Fibroblast of mammary gland (primary cell): ENCODE measurements at regions not wholly inside any gene's neighbourhood (a gene's known extent, or its start where the extent isn't known, plus 50 kb on each side); places are given as distances from the start of the nearest gene placed in this dataset.

Experiments used
- DNase-seq: peaks from one replicate; pipeline ENCODE4 v3.0.0-alpha.2; 2010; ENCODE audit warnings: low read depth
- H3K4me3 ChIP-seq: 2 replicates; pipeline ENCODE4 v1.5.1; 2011; ENCODE audit warnings: low read depth, mild to moderate bottlenecking, low read length, moderate library complexity; ENCODE audit not compliant: control insufficient read depth
- CTCF ChIP-seq: conservative IDR thresholded peaks from 2 replicates; pipeline ENCODE4 v1.5.1; 2011; ENCODE audit warnings: low read depth, low read length, inconsistent platforms; ENCODE audit not compliant: control insufficient read depth, insufficient read depth

- TF ChIP-seq CTCF: no peak
- DNase-seq: no peak
- peak overlapping the region; percentile 95 for H3K4me3 ChIP-seq
Measured at GRCh38 chr3:72445827-72446217, 402.4 kb downstream of the SHQ1 start.

GRCh38 chr3:72444656-72445223 lies 403.5 kb downstream of the SHQ1 start:
- H3K4me3 ChIP-seq: no peak overlapping the region
- no peak for TF ChIP-seq CTCF
- DNase-seq: no peak

DNA sequence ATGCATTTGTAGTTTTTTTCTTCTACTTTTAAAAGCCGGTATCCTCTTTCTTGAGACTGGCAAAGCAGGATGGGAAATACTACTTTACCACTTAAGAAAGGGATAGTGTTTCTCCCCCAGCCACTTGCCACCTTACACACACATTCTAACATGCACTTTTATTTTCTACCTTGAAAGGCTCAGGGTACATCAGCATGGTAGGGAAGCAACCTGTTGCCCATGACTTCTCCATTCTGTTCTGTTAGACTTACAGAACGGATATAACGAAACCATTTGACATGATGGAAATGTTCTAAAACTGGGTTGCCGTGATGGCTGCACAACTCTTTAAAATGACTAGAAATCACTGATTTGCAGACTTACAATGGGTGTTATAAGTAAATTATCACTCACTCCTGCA lies 405.5 kb downstream of the SHQ1 start:
- no peak overlapping the region for H3K4me3 ChIP-seq
- TF ChIP-seq CTCF: no peak
- no peak for DNase-seq

- H3K4me3 ChIP-seq: no peak overlapping the region
- DNase-seq: no peak
Measured at GRCh38 chr3:72441284-72441994, 406.8 kb downstream of the SHQ1 start.

DNA sequence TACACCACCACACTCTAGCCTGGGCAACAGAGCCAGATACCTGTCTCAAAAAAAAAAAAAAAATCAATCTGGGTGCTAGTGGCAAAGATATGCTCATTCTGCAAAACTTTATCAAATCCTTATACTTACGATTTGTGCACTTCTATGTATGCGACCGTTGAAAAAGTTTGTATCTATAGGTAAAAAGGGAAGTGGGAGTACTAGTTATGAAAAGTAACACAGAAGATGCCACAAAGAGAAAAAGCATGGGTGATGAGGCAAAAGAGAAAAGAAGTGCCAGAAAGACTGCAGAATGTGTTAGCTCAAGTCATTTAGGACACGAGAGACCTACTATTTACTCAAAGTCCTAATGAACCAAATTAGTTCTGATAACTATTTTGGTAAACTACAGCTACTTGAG lies 407.8 kb downstream of the SHQ1 start:
- no peak overlapping the region for H3K4me3 ChIP-seq
- no peak for DNase-seq
- TF ChIP-seq CTCF: no peak

More at GRCh38 chr3:72441284-72441994, 406.8 kb downstream of the SHQ1 start:
- TF ChIP-seq CTCF: no peak

DNA sequence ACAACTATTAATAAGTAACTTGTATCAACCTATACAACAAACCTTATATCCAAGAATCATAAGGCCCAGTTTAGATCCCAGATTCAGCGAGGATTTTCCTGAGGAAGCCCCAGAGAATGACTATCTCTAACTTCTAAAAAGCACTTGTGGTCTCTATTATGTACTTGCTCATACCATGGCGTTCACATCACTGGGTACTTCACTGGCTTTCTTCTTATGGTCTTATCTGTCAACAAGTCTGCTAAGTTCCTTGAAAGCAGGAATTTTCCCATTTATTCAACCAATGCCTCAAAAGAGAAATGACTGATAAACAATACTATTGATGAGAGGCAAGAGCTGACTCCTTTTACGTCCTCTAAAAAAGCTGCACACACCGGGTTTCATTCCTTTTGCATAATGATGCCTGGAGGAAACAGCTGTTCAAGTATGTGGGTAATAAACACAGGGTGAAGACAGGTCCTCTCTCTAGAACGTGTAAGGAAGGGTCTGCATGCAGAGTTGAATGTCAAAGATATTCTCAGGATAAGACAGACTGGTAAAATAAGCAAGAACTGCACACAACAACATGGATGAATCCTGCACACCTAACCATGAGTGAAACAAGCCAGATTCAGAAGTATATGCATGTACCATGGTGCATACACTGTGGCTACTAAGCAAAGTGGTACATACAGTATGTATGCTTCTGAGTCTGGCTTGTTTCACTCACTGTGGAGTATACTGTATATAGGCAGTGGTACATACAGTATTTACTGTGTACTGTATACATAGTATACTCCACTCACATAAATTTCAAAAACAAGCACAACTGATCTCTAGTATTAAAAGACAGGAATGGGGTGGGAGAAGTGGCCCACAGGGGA lies 408.7 kb downstream of the SHQ1 start:
- DNase-seq: no peak
- no peak for TF ChIP-seq CTCF
- H3K4me3 ChIP-seq: no peak overlapping the region
